C4-2B (cell line): ENCODE measurements at regions not wholly inside any gene's neighbourhood (a gene's known extent, or its start where the extent isn't known, plus 50 kb on each side); places are given as distances from the start of the nearest gene placed in this dataset.

ENCODE experiments used
- CTCF ChIP-seq: fragments of 450-650 bp; conservative IDR thresholded peaks from 2 replicates; pipeline ENCODE4 v1.5.1; 2017; ENCODE audit warnings: mild to moderate bottlenecking
- ZFX ChIP-seq: fragments of 450-650 bp; IDR thresholded peaks from 2 replicates; pipeline ENCODE4 v1.6.1; 2017

- no peak; the same call in 1 of the 2 replicates for TF ChIP-seq CTCF
- no peak for TF ChIP-seq ZFX
Observed at GRCh38 chr20:11271319-11271718, 597.5 kb upstream of the JAG1 start.
